Gastrocnemius medialis (tissue), 4 donors: ENCODE measurements at regions not wholly inside any gene's neighbourhood (a gene's known extent, or its start where the extent isn't known, plus 50 kb on each side); places are given as distances from the start of the nearest gene placed in this dataset.

Experiments
- ATAC-seq, 2 donors: fragments of 150-250 bp; one replicate each; pipeline ENCODE4 v1.9.1; 2016
- DNase-seq, 2 donors: peaks; one replicate each; pipeline ENCODE4 v3.0.0-alpha.2; 2019
- H3K27ac ChIP-seq, 4 donors: fragments of 200-600 bp; sonication (generic); 1 replicate in 1 of 4; 2 replicates in 3 of 4; pipeline ENCODE4 v1.5.1; 2016 to 2018; ENCODE audit warnings: mild to moderate bottlenecking in 2 of 4, moderate library complexity in 1 of 4
- H3K27me3 ChIP-seq, 3 donors: fragments of 200-600 bp; sonication (generic) in 2 of 3; 1 replicate in 1 of 3; 2 replicates in 2 of 3; pipeline versions ENCODE4 v1.5.1 to v1.6.0; 2016 to 2019; ENCODE audit warnings: mild to moderate bottlenecking in 1 of 3, moderate library complexity in 1 of 3
- H3K36me3 ChIP-seq, 2 donors: fragments of 200-600 bp; sonication (generic) in 1 of 2; one replicate each; pipeline ENCODE4 v1.5.1; 2017 to 2018
- H3K4me1 ChIP-seq, 2 donors: fragments of 200-600 bp; sonication (generic) in 1 of 2; one replicate each; pipeline ENCODE4 v1.5.1; 2016 to 2017; ENCODE audit warnings: mild to moderate bottlenecking in 2 of 2
- H3K4me3 ChIP-seq, 4 donors: fragments of 200-600 bp; sonication (generic) in 3 of 4; 1 replicate in 1 of 4; 2 replicates in 3 of 4; pipeline ENCODE4 v1.5.1; 2016 to 2019; ENCODE audit warnings: mild to moderate bottlenecking in 2 of 4
- H3K9me3 ChIP-seq, 3 donors: fragments of 200-600 bp; sonication (generic) in 2 of 3; 1 replicate in 1 of 3; 2 replicates in 2 of 3; pipeline ENCODE4 v1.5.1; 2016 to 2019
- CTCF ChIP-seq, 5 experiments: fragments of 450-650 bp in 3 of 5; fragments of 200-600 bp in 2 of 5; sonication (generic) in 2 of 5; IDR thresholded peaks in 4 of 5; conservative IDR thresholded peaks in 1 of 5; 1 replicate in 4 of 5; 2 replicates in 1 of 5; pipeline ENCODE4 v1.5.1; 2016 to 2019; ENCODE audit warnings: antibody characterized with exemption in 5 of 5, mild to moderate bottlenecking in 3 of 5, moderate library complexity in 3 of 5
- POLR2A ChIP-seq, 2 donors: fragments of 450-650 bp; IDR thresholded peaks; one replicate each; pipeline ENCODE4 v1.6.1; 2017; ENCODE audit warnings: antibody characterized with exemption in 2 of 2, mild to moderate bottlenecking in 2 of 2, moderate library complexity in 2 of 2
- in situ Hi-C, 4 donors: fragments of 200-750 bp; cut with MboI; loops; one replicate each; pipeline versions ENCODE4 v1.15.0 to v1.8.0; 2017; ENCODE audit warnings: low sequenced_read_pairs in 4 of 4
- intact Hi-C: fragments of 100-400 bp; cut with DNase I; formaldehyde crosslinking; loops from one replicate; pipeline ENCODE4 v1.15.1; 2023; ENCODE audit warnings: low total_unique reads

- ATAC-seq (no peak), DNase-seq (no peak)
- no peaks in the 10 kb centered on the region for H3K36me3 ChIP-seq
- no peaks in the 10 kb centered on the region for H3K27me3 ChIP-seq
- no peak overlapping the region for H3K4me3 ChIP-seq
- H3K4me1 ChIP-seq, result no peaks in the 10 kb centered on the region
- TF ChIP-seq POLR2A (IDR thresholded peaks at IDR 0.05), result no peak
- TF ChIP-seq CTCF (IDR thresholded peaks at IDR 0.05 in 4 of 5, conservative IDR thresholded peaks at IDR 0.05 in 1 of 5), result no peak
- no peaks in the 10 kb centered on the region for H3K9me3 ChIP-seq
- in situ Hi-C loops (no loop called here), intact Hi-C loops (no loop called here)
- no peak overlapping the region for H3K27ac ChIP-seq
These were observed 110.0 kb upstream of the RPS23 start for GRCh38 chr5:82388181-82388580.

GRCh38 chr5:82387819-82388166, 109.6 kb upstream of the RPS23 start:
- Histone ChIP-seq H3K4me3 (no peak overlapping the region), H3K9me3 (no peaks in the 10 kb centered on the region), H3K27ac (no peak overlapping the region), H3K4me1 (no peaks in the 10 kb centered on the region), H3K36me3 (no peaks in the 10 kb centered on the region), H3K27me3 (no peaks in the 10 kb centered on the region)
- in situ Hi-C loops (no loop called here), intact Hi-C loops (no loop called here)
- ATAC-seq, result no peak
- DNase-seq, result no peak
- TF ChIP-seq CTCF (IDR thresholded peaks at IDR 0.05 in 4 of 5, conservative IDR thresholded peaks at IDR 0.05 in 1 of 5), result no peak
- TF ChIP-seq POLR2A (IDR thresholded peaks at IDR 0.05), result no peak

- no peak for TF ChIP-seq POLR2A (IDR thresholded peaks at IDR 0.05)
- TF ChIP-seq CTCF (IDR thresholded peaks at IDR 0.05 in 4 of 5, conservative IDR thresholded peaks at IDR 0.05 in 1 of 5), result no peak
- Histone ChIP-seq H3K4me3 (no peak overlapping the region), H3K9me3 (no peaks in the 10 kb centered on the region), H3K36me3 (no peaks in the 10 kb centered on the region), H3K27ac (no peak overlapping the region), H3K4me1 (no peaks in the 10 kb centered on the region), H3K27me3 (no peaks in the 10 kb centered on the region)
- in situ Hi-C loops (no loop called here), intact Hi-C loops (no loop called here)
- DNase-seq (no peak), ATAC-seq (no peak)
These were observed 109.1 kb upstream of the RPS23 start for GRCh38 chr5:82387001-82387818.

GRCh38 chr5:82386576-82386975, 108.4 kb upstream of the RPS23 start:
- intact Hi-C loops (no loop called here), in situ Hi-C loops (no loop called here)
- TF ChIP-seq CTCF (IDR thresholded peaks at IDR 0.05 in 4 of 5, conservative IDR thresholded peaks at IDR 0.05 in 1 of 5) (no peak), POLR2A (IDR thresholded peaks at IDR 0.05) (no peak)
- Histone ChIP-seq H3K27me3 (no peaks in the 10 kb centered on the region), H3K36me3 (no peaks in the 10 kb centered on the region), H3K4me1 (no peaks in the 10 kb centered on the region), H3K27ac (no peak overlapping the region), H3K4me3 (no peak overlapping the region), H3K9me3 (no peaks in the 10 kb centered on the region)
- ATAC-seq (no peak), DNase-seq (no peak)
